BLaER1 (cell line): ENCODE measurements at regions not wholly inside any gene's neighbourhood (a gene's known extent, or its start where the extent isn't known, plus 50 kb on each side); places are given as distances from the start of the nearest gene placed in this dataset.

Source experiments
- H3K27ac ChIP-seq: shearing (Covaris generic); formaldehyde crosslinking; 2 replicates; pipeline ENCODE4 v1.8.1; 2022
- H3K27me3 ChIP-seq: shearing (Covaris generic); formaldehyde crosslinking; 2 replicates; pipeline ENCODE4 v1.8.1; 2022
- H3K36me3 ChIP-seq: shearing (Covaris generic); formaldehyde crosslinking; 2 replicates; pipeline ENCODE4 v1.8.1; 2022
- H3K4me1 ChIP-seq: shearing (Covaris generic); formaldehyde crosslinking; 2 replicates; pipeline ENCODE4 v1.8.1; 2022
- H3K4me2 ChIP-seq: shearing (Covaris generic); formaldehyde crosslinking; 2 replicates; pipeline ENCODE4 v1.8.1; 2022
- H3K4me3 ChIP-seq: shearing (Covaris generic); formaldehyde crosslinking; 2 replicates; pipeline ENCODE4 v1.8.1; 2022
- H3K9ac ChIP-seq: shearing (Covaris generic); formaldehyde crosslinking; 2 replicates; pipeline ENCODE4 v1.8.1; 2022
- H3K9me3 ChIP-seq: shearing (Covaris generic); formaldehyde crosslinking; 2 replicates; pipeline ENCODE4 v1.8.1; 2022
- H4K20me1 ChIP-seq: shearing (Covaris generic); formaldehyde crosslinking; 2 replicates; pipeline ENCODE4 v1.8.1; 2022
- Cebpa-rat ChIP-seq: shearing (Covaris generic); IDR thresholded peaks from 2 replicates; pipeline ENCODE4 v1.8.1; 2022

GRCh38 chr13:26495750-26496149, 61.7 kb upstream of the WASF3 start:
- H3K27me3 ChIP-seq: no peaks in the 10 kb centered on the region
- no peak overlapping the region for H3K27ac ChIP-seq
- TF ChIP-seq Cebpa-rat: no peak
- no peak overlapping the region for H3K4me2 ChIP-seq
- H3K4me1 ChIP-seq: peaks cover 5% of the 10 kb centered on the region
- H3K9me3 ChIP-seq: no peaks in the 10 kb centered on the region
- no peak overlapping the region for H3K4me3 ChIP-seq
- H4K20me1 ChIP-seq: no peaks in the 10 kb centered on the region
- no peaks in the 10 kb centered on the region for H3K36me3 ChIP-seq
- no peak overlapping the region for H3K9ac ChIP-seq

GRCh38 chr13:26497968-26498511, 59.4 kb upstream of the WASF3 start:
- Histone ChIP-seq H3K4me2 (no peak overlapping the region), H3K9me3 (no peaks in the 10 kb centered on the region), H3K27me3 (no peaks in the 10 kb centered on the region), H3K36me3 (no peaks in the 10 kb centered on the region), H3K4me1 (peaks cover 18% of the 10 kb centered on the region), H3K4me3 (no peak overlapping the region), H3K27ac (no peak overlapping the region), H3K9ac (no peak overlapping the region), H4K20me1 (no peaks in the 10 kb centered on the region)
- no peak for TF ChIP-seq Cebpa-rat

- Histone ChIP-seq H3K9me3 (no peaks in the 10 kb centered on the region), H3K4me3 (no peak overlapping the region), H4K20me1 (no peaks in the 10 kb centered on the region), H3K36me3 (no peaks in the 10 kb centered on the region), H3K27me3 (no peaks in the 10 kb centered on the region), H3K4me2 (no peak overlapping the region), H3K27ac (no peak overlapping the region), H3K9ac (no peak overlapping the region), H3K4me1 (peaks cover 26% of the 10 kb centered on the region)
- TF ChIP-seq Cebpa-rat: no peak
Observed at GRCh38 chr13:26498656-26499601, 58.6 kb upstream of the WASF3 start.

GRCh38 chr13:26500618-26501320, 56.7 kb upstream of the WASF3 start:
- Histone ChIP-seq H3K4me1 (peaks cover 26% of the 10 kb centered on the region), H3K36me3 (no peaks in the 10 kb centered on the region), H4K20me1 (no peaks in the 10 kb centered on the region), H3K4me2 (peak overlapping the region; percentile 65), H3K9me3 (no peaks in the 10 kb centered on the region), H3K4me3 (no peak overlapping the region), H3K27me3 (no peaks in the 10 kb centered on the region), H3K27ac (no peak overlapping the region), H3K9ac (no peak overlapping the region)
- no peak for TF ChIP-seq Cebpa-rat

- no peak for TF ChIP-seq Cebpa-rat
- H3K36me3 ChIP-seq: no peaks in the 10 kb centered on the region
- H3K27me3 ChIP-seq: no peaks in the 10 kb centered on the region
- no peak overlapping the region for H3K9ac ChIP-seq
- no peak overlapping the region for H3K4me3 ChIP-seq
- peak overlapping the region; percentile 65 for H3K4me2 ChIP-seq
- H3K27ac ChIP-seq: no peak overlapping the region
- peaks cover 26% of the 10 kb centered on the region for H3K4me1 ChIP-seq
- no peaks in the 10 kb centered on the region for H3K9me3 ChIP-seq
- no peaks in the 10 kb centered on the region for H4K20me1 ChIP-seq
Observed at GRCh38 chr13:26501641-26502040, 55.8 kb upstream of the WASF3 start.

- H3K4me2 ChIP-seq: 0 out of 2 replicates have a peak overlapping the region, but pooled peaks have one; percentile 7
- no peaks in the 10 kb centered on the region for H3K27me3 ChIP-seq
- peaks cover 26% of the 10 kb centered on the region for H3K4me1 ChIP-seq
- no peaks in the 10 kb centered on the region for H3K36me3 ChIP-seq
- no peak overlapping the region for H3K9ac ChIP-seq
- H4K20me1 ChIP-seq: no peaks in the 10 kb centered on the region
- H3K27ac ChIP-seq: no peak overlapping the region
- no peak for TF ChIP-seq Cebpa-rat
- H3K9me3 ChIP-seq: no peaks in the 10 kb centered on the region
- no peak overlapping the region for H3K4me3 ChIP-seq
Observed at GRCh38 chr13:26502826-26503225, 54.7 kb upstream of the WASF3 start.

- H3K4me1 ChIP-seq: peaks cover 26% of the 10 kb centered on the region
- no peak overlapping the region for H3K9ac ChIP-seq
- no peaks in the 10 kb centered on the region for H3K36me3 ChIP-seq
- no peak overlapping the region for H3K4me3 ChIP-seq
- peaks cover 5% of the 10 kb centered on the region; the same call in 1 of the 2 replicates for H3K9me3 ChIP-seq
- no peaks in the 10 kb centered on the region for H4K20me1 ChIP-seq
- H3K27ac ChIP-seq: no peak overlapping the region
- H3K27me3 ChIP-seq: no peaks in the 10 kb centered on the region
- H3K4me2 ChIP-seq: no peak overlapping the region
- no peak for TF ChIP-seq Cebpa-rat
Observed at GRCh38 chr13:26503826-26504594, 53.5 kb upstream of the WASF3 start.
